ENCODE measurements at regions not wholly inside any gene's neighbourhood (a gene's known extent, or its start where the extent isn't known, plus 50 kb on each side); places are given as distances from the start of the nearest gene placed in this dataset.
A peak's percentile ranks its signal among the peaks of the same experiment; 100 is the strongest.
"Not testable (repeated sequence)": the region's sequence is repeated elsewhere in the genome, so short reads cannot be mapped to it uniquely, and the experiment has no call there.

DNA sequence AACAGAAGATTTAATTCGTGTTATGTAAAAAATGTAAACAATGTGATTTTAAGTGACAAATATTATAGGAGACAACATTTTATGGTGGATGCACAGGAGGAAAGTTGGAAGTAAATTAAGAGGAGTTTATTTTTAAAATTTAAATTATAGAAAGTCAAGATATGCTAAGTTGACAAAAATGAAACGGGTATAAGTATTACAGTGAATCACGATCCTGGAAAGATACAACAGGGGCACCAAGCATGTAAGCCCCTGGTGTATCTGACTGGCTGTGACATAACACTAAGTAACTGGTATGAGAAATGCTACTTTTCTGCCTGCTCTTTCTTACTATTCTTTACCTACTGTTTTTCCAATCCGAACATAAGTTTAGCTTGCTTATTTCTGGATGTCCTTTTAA is 419.8 kb upstream of the CHD1 start:
- no peak overlapping the region for H3K9ac ChIP-seq (ENCODE audit: insufficient read length, low read depth)
- no peaks in the 10 kb centered on the region for H3K36me3 ChIP-seq (ENCODE audit: insufficient read depth, insufficient read length, low read length)
- DNase-seq (ENCODE audit: low read depth, low spot score), result no peak
- H3K9me3 ChIP-seq (ENCODE audit: insufficient read depth, low read length), result peaks cover 14% of the 10 kb centered on the region; the same call in 1 of the 2 replicates
- no peak overlapping the region for H3K4me3 ChIP-seq (ENCODE audit: insufficient read length, low read depth)
- H3K27me3 ChIP-seq (ENCODE audit: insufficient read depth, insufficient read length), result no peaks in the 10 kb centered on the region
- H3K4me1 ChIP-seq (ENCODE audit: insufficient read depth, insufficient read length), result no peaks in the 10 kb centered on the region
- TF ChIP-seq SUZ12 (IDR thresholded peaks at IDR 0.05; ENCODE audit: extremely low read depth, insufficient read depth, insufficient read length) (no peak), ZNF274 (IDR thresholded peaks at IDR 0.05; ENCODE audit: low read depth, low read length) (no peak), YY1 (IDR thresholded peaks at IDR 0.05; ENCODE audit: insufficient read depth, insufficient read length) (no peak)

DNA sequence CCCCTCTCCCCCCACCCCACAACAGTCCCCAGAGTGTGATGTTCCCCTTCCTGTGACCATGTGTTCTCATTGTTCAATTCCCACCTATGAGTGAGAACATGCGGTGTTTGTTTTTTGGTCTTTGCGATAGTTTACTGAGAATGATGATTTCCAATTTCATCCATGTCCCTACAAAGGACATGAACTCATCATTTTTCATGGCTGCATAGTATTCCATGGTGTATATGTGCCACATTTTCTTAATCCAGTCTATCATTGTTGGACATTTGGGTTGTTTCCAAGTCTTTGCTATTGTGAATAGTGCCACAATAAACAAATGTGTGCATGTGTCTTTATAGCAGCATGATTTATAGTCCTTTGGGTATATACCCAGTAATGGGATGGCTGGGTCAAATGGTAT is 411.0 kb upstream of the CHD1 start:
- not testable (repeated sequence) for H3K4me3 ChIP-seq (ENCODE audit: insufficient read length, low read depth); H3K4me1 ChIP-seq (ENCODE audit: insufficient read depth, insufficient read length); H3K9ac ChIP-seq (ENCODE audit: insufficient read length, low read depth); H3K36me3 ChIP-seq (ENCODE audit: insufficient read depth, insufficient read length, low read length); H3K9me3 ChIP-seq (ENCODE audit: insufficient read depth, low read length); H3K27me3 ChIP-seq (ENCODE audit: insufficient read depth, insufficient read length); DNase-seq (ENCODE audit: low read depth, low spot score)

DNA sequence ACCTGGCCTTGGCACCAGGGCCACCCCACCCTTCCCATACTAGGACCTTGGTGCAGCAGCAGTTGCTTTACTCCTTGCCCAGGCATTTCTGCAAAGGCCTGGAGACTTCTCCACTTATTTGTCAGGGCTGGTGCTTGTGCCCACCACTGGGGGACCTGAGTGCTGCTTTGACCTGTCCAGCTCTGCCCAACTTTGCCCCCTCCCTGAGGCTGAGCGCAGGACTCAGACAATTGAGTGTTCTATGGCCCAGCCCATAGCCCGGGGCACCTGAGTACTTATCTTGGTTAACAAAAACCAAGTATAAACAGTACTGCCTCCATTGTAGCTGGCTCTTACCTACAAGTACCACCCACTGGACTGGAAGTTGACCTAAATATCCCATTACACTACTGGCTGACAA is 406.1 kb upstream of the CHD1 start:
- Histone ChIP-seq H3K4me3 (ENCODE audit: insufficient read length, low read depth) (no peak overlapping the region), H3K27me3 (ENCODE audit: insufficient read depth, insufficient read length) (no peaks in the 10 kb centered on the region), H3K36me3 (ENCODE audit: insufficient read depth, insufficient read length, low read length) (no peaks in the 10 kb centered on the region), H3K9me3 (ENCODE audit: insufficient read depth, low read length) (no peaks in the 10 kb centered on the region), H3K9ac (ENCODE audit: insufficient read length, low read depth) (no peak overlapping the region), H3K4me1 (ENCODE audit: insufficient read depth, insufficient read length) (no peaks in the 10 kb centered on the region)
- TF ChIP-seq SUZ12 (IDR thresholded peaks at IDR 0.05; ENCODE audit: extremely low read depth, insufficient read depth, insufficient read length) (no peak), YY1 (IDR thresholded peaks at IDR 0.05; ENCODE audit: insufficient read depth, insufficient read length) (no peak)
- DNase-seq (ENCODE audit: low read depth, low spot score), result no peak

DNA sequence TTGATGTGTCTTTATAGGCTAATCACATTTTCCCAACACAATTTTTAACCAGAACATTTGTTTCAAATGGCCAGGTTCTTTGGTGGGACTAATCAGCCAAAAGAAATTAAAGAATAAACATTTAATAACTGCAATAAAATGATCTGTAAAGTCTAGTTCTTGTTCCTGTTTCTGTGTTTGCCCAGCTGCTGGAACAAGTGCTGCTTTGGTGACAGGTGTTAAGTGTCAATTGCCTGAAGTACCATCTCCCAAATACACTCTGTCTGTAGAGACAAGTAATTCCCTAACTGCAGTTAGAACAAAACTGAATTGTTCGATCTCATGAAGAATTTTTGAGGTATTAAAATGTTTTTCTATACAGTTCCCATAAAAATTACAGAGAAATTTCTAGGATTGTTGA is 402.3 kb upstream of the CHD1 start:
- Histone ChIP-seq H3K36me3 (ENCODE audit: insufficient read depth, insufficient read length, low read length) (no peaks in the 10 kb centered on the region), H3K9ac (ENCODE audit: insufficient read length, low read depth) (no peak overlapping the region), H3K4me3 (ENCODE audit: insufficient read length, low read depth) (no peak overlapping the region), H3K4me1 (ENCODE audit: insufficient read depth, insufficient read length) (no peaks in the 10 kb centered on the region), H3K27me3 (ENCODE audit: insufficient read depth, insufficient read length) (no peaks in the 10 kb centered on the region), H3K9me3 (ENCODE audit: insufficient read depth, low read length) (no peaks in the 10 kb centered on the region)
- TF ChIP-seq ZNF274 (IDR thresholded peaks at IDR 0.05; ENCODE audit: low read depth, low read length) (no peak), YY1 (IDR thresholded peaks at IDR 0.05; ENCODE audit: insufficient read depth, insufficient read length) (no peak), SUZ12 (IDR thresholded peaks at IDR 0.05; ENCODE audit: extremely low read depth, insufficient read depth, insufficient read length) (no peak)
- no peak for DNase-seq (ENCODE audit: low read depth, low spot score)

DNA sequence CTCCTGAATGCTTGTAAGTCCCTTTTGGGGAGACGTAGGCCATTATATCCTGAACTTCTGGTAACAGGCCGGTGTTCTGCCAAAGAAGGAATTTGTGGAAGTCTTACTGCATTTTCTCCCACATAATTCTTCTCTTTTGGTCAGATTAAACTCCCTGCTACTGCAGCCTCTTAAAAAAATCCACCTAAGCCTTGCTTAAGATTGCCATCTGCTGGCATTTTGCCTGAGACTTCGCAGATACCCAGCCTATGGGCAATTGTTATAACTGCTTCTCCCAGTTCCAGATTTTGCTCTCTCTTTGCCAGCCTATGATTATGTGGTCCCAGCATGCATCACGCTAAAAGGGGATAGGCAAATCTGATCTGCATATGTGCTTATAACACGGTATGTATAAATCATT is 391.6 kb upstream of the CHD1 start:
- Histone ChIP-seq H3K4me3 (ENCODE audit: insufficient read length, low read depth) (no peak overlapping the region), H3K9me3 (ENCODE audit: insufficient read depth, low read length) (no peaks in the 10 kb centered on the region), H3K4me1 (ENCODE audit: insufficient read depth, insufficient read length) (no peaks in the 10 kb centered on the region), H3K27me3 (ENCODE audit: insufficient read depth, insufficient read length) (no peaks in the 10 kb centered on the region), H3K9ac (ENCODE audit: insufficient read length, low read depth) (no peak overlapping the region), H3K36me3 (ENCODE audit: insufficient read depth, insufficient read length, low read length) (no peaks in the 10 kb centered on the region)
- DNase-seq (ENCODE audit: low read depth, low spot score), result peak; percentile 3
- no peak for TF ChIP-seq ZNF274 (IDR thresholded peaks at IDR 0.05; ENCODE audit: low read depth, low read length)
- TF ChIP-seq SUZ12 (IDR thresholded peaks at IDR 0.05; ENCODE audit: extremely low read depth, insufficient read depth, insufficient read length), result no peak
- TF ChIP-seq YY1 (IDR thresholded peaks at IDR 0.05; ENCODE audit: insufficient read depth, insufficient read length), result no peak

DNA sequence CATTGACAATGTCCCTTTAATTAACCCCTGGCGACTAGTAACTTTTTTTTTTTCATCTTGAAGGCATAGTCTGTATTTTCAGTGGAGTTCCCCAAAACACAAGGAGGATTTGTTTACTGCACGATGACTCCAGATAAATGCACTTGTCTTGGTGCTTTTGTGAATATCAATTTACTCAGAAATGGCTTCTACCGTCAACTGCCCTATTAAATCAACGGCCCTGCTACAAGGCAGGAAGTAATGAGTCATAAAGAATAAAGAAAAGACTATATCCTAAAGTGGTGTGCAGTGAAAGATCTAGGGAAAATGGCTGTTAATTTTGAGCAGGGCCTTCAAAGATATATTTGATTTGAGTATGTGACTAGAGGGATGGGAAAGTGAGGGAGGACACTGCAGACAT is 388.3 kb upstream of the CHD1 start:
- TF ChIP-seq YY1 (IDR thresholded peaks at IDR 0.05; ENCODE audit: insufficient read depth, insufficient read length), result no peak
- Histone ChIP-seq H3K9ac (ENCODE audit: insufficient read length, low read depth) (no peak overlapping the region), H3K27me3 (ENCODE audit: insufficient read depth, insufficient read length) (no peaks in the 10 kb centered on the region), H3K9me3 (ENCODE audit: insufficient read depth, low read length) (no peaks in the 10 kb centered on the region), H3K36me3 (ENCODE audit: insufficient read depth, insufficient read length, low read length) (no peaks in the 10 kb centered on the region), H3K4me3 (ENCODE audit: insufficient read length, low read depth) (no peak overlapping the region), H3K4me1 (ENCODE audit: insufficient read depth, insufficient read length) (no peaks in the 10 kb centered on the region)
- no peak for DNase-seq (ENCODE audit: low read depth, low spot score)

DNA sequence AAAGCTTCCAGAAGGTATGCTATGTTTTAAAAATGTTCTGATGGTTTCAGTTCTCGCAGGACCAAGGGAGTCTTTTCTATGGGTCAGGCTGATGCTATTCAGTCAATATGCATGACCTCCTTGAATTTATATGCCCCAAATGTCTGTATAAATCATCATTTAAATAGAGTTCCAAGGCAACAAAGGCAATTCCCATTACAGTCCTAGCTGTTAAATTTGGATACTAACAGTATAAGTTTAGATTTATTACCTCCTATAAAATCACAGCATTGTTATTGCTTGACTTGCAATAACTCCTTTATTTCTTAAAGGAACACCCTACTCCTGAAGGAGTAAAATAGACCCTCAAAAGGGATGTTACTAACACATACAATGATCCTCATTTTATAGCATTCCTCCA is 387.7 kb upstream of the CHD1 start:
- no peak for TF ChIP-seq ZNF274 (IDR thresholded peaks at IDR 0.05; ENCODE audit: low read depth, low read length)
- H3K4me1 ChIP-seq (ENCODE audit: insufficient read depth, insufficient read length), result no peaks in the 10 kb centered on the region
- DNase-seq (ENCODE audit: low read depth, low spot score), result no peak
- no peak overlapping the region for H3K9ac ChIP-seq (ENCODE audit: insufficient read length, low read depth)
- H3K9me3 ChIP-seq (ENCODE audit: insufficient read depth, low read length), result no peaks in the 10 kb centered on the region
- H3K4me3 ChIP-seq (ENCODE audit: insufficient read length, low read depth), result no peak overlapping the region
- no peaks in the 10 kb centered on the region for H3K36me3 ChIP-seq (ENCODE audit: insufficient read depth, insufficient read length, low read length)
- H3K27me3 ChIP-seq (ENCODE audit: insufficient read depth, insufficient read length), result no peaks in the 10 kb centered on the region

DNA sequence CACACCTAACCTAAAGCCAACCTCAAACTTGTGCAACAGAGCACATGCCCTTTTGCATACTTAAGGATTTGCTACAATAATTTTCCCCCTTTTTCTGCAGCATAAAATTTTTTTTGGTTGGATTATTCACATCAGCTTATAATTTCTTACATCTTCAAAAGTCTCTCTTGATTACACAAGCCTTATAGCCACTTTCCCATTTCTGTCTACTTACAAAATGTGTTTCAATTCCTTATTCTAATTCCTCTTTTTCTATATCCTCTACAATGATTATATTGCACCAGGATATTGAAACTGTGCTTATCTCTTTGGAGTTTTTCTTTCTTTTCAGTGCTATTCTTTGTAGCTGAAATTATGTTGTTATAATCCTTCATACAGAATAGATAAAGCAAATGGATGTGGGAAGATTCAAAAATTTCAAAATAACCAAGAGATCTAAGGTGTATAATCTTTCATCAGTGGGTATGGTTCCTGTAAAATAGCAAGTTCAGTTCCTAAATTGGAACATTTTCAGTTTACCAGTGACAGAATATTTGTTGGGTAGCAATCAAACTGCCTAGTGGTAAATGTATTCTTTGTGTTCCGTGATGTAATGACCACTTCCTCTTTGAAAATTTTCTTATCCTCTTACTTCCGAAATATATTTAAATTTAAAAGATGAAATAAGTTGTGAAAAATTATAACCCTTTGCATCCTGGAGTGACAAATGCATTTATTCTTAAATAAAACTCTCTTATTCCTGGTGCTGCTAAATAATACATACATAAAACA is 386.8 kb upstream of the CHD1 start:
- H3K36me3 ChIP-seq (ENCODE audit: insufficient read depth, insufficient read length, low read length), result no peaks in the 10 kb centered on the region
- TF ChIP-seq ZNF274 (IDR thresholded peaks at IDR 0.05; ENCODE audit: low read depth, low read length) (no peak), SUZ12 (IDR thresholded peaks at IDR 0.05; ENCODE audit: extremely low read depth, insufficient read depth, insufficient read length) (no peak), YY1 (IDR thresholded peaks at IDR 0.05; ENCODE audit: insufficient read depth, insufficient read length) (no peak)
- H3K4me3 ChIP-seq (ENCODE audit: insufficient read length, low read depth), result no peak overlapping the region
- H3K27me3 ChIP-seq (ENCODE audit: insufficient read depth, insufficient read length), result no peaks in the 10 kb centered on the region
- H3K9me3 ChIP-seq (ENCODE audit: insufficient read depth, low read length), result no peaks in the 10 kb centered on the region
- no peaks in the 10 kb centered on the region for H3K4me1 ChIP-seq (ENCODE audit: insufficient read depth, insufficient read length)
- DNase-seq (ENCODE audit: low read depth, low spot score), result no peak
- no peak overlapping the region for H3K9ac ChIP-seq (ENCODE audit: insufficient read length, low read depth)
